Neural progenitor cell (in vitro differentiated cells): ENCODE measurements at regions not wholly inside any gene's neighbourhood (a gene's known extent, or its start where the extent isn't known, plus 50 kb on each side); places are given as distances from the start of the nearest gene placed in this dataset.

Experiments used
- CTCF ChIP-seq: fragments of 200-600 bp; sonication (generic); IDR thresholded peaks from 2 replicates; pipeline ENCODE4 v1.5.1; 2017; ENCODE audit warnings: antibody characterized with exemption, mild to moderate bottlenecking
- EZH2 ChIP-seq: fragments of 200-600 bp; sonication (generic); IDR thresholded peaks from 2 replicates; pipeline ENCODE4 v1.6.1; 2017; ENCODE audit warnings: antibody characterized with exemption, mild to moderate bottlenecking, moderate library complexity

GRCh38 chr14:22176957-22177356 lies 412.1 kb downstream of the DAD1 start:
- TF ChIP-seq CTCF (no peak), EZH2 (no peak)
